ENCODE measurements at regions not wholly inside any gene's neighbourhood (a gene's known extent, or its start where the extent isn't known, plus 50 kb on each side); places are given as distances from the start of the nearest gene placed in this dataset.

- no peak overlapping the region for H3K4me3 ChIP-seq (ENCODE audit: low read depth in 1 of 3, low read length in 3 of 3)
- no peaks in the 10 kb centered on the region for H3K4me1 ChIP-seq (ENCODE audit: control insufficient read depth in 4 of 4, insufficient read depth in 4 of 4, low read length in 3 of 4)
- DNase-seq (ENCODE audit: low spot score): no peak
- H3K27ac ChIP-seq (ENCODE audit: low read depth in 1 of 2, low read length in 2 of 2): no peak overlapping the region
- WGBS: 68% methylated on average over 3 of the region's 3 CpGs
- TF ChIP-seq JUND (IDR thresholded peaks at IDR 0.05): no peak
- TF ChIP-seq SP1 (IDR thresholded peaks at IDR 0.05): no peak
- TF ChIP-seq HNF4G (IDR thresholded peaks at IDR 0.05): no peak
- TF ChIP-seq FOXA2 (IDR thresholded peaks at IDR 0.05): no peak
- TF ChIP-seq CTCF (IDR thresholded peaks at IDR 0.05; ENCODE audit: low read depth, low read length, missing input control): no peak
- TF ChIP-seq NR2F2 (IDR thresholded peaks at IDR 0.05): no peak
- no peak for TF ChIP-seq HNF4A (conservative IDR thresholded peaks at IDR 0.05)
- TF ChIP-seq YY1 (IDR thresholded peaks at IDR 0.05): no peak
- no peak for TF ChIP-seq REST (IDR thresholded peaks at IDR 0.05)
- TF ChIP-seq RXRA (IDR thresholded peaks at IDR 0.05): no peak
- TF ChIP-seq TAF1 (conservative IDR thresholded peaks at IDR 0.05): no peak
- no peak for TF ChIP-seq ZBTB33 (IDR thresholded peaks at IDR 0.05)
- H3K36me3 ChIP-seq (ENCODE audit: control insufficient read depth in 4 of 4, insufficient read depth in 3 of 4, low read depth in 1 of 4, low read length in 3 of 4): no peaks in the 10 kb centered on the region
- no peak overlapping the region for H3K9ac ChIP-seq (ENCODE audit: low read depth in 1 of 2, low read length in 2 of 2)
- H3K9me3 ChIP-seq (ENCODE audit: control insufficient read depth in 4 of 4, low read length in 3 of 4): peaks cover 0 to 2% (median 0%) of the 10 kb centered on the region in 4 donors
- no peaks in the 10 kb centered on the region for H3K27me3 ChIP-seq (ENCODE audit: control insufficient read depth in 4 of 4, insufficient read depth in 4 of 4, low read length in 3 of 4)
Measured at GRCh38 chr7:93804726-93805125, 85.8 kb downstream of the TFPI2 start.

GRCh38 chr7:93799750-93800357, 90.7 kb downstream of the TFPI2 start:
- no peaks in the 10 kb centered on the region for H3K36me3 ChIP-seq (ENCODE audit: control insufficient read depth in 4 of 4, insufficient read depth in 3 of 4, low read depth in 1 of 4, low read length in 3 of 4)
- DNase-seq (ENCODE audit: low spot score): no peak
- H3K9me3 ChIP-seq (ENCODE audit: control insufficient read depth in 4 of 4, low read length in 3 of 4): peaks cover 0 to 2% (median 0%) of the 10 kb centered on the region in 4 donors
- no peaks in the 10 kb centered on the region for H3K27me3 ChIP-seq (ENCODE audit: control insufficient read depth in 4 of 4, insufficient read depth in 4 of 4, low read length in 3 of 4)
- no peaks in the 10 kb centered on the region for H3K4me1 ChIP-seq (ENCODE audit: control insufficient read depth in 4 of 4, insufficient read depth in 4 of 4, low read length in 3 of 4)
- no peak overlapping the region for H3K9ac ChIP-seq (ENCODE audit: low read depth in 1 of 2, low read length in 2 of 2)
- H3K27ac ChIP-seq (ENCODE audit: low read depth in 1 of 2, low read length in 2 of 2): no peak overlapping the region
- 57% methylated on average over 5 of the region's 5 CpGs for WGBS
- no peak overlapping the region for H3K4me3 ChIP-seq (ENCODE audit: low read depth in 1 of 3, low read length in 3 of 3)
- peak; percentile 63 to 73 for TF ChIP-seq RAD21 (IDR thresholded peaks at IDR 0.05)
- no peak for TF ChIP-seq JUND (IDR thresholded peaks at IDR 0.05)
- TF ChIP-seq ATF3 (IDR thresholded peaks at IDR 0.05): no peak
- no peak for TF ChIP-seq HNF4A (conservative IDR thresholded peaks at IDR 0.05)
- no peak for TF ChIP-seq ZBTB33 (IDR thresholded peaks at IDR 0.05)
- TF ChIP-seq MAX (IDR thresholded peaks at IDR 0.05): no peak
- no peak for TF ChIP-seq YY1 (IDR thresholded peaks at IDR 0.05)
- TF ChIP-seq SP1 (IDR thresholded peaks at IDR 0.05): no peak
- peak; percentile 28 for TF ChIP-seq CTCF (IDR thresholded peaks at IDR 0.05; ENCODE audit: low read depth, low read length, missing input control)
- no peak for TF ChIP-seq FOXA2 (IDR thresholded peaks at IDR 0.05)

All from liver (tissue), 8 donors.